ENCODE measurements at regions not wholly inside any gene's neighbourhood (a gene's known extent, or its start where the extent isn't known, plus 50 kb on each side); places are given as distances from the start of the nearest gene placed in this dataset.

- Mint-ChIP-seq H3K9me3 (peaks cover 7% of the 10 kb centered on the region), H3K4me1 (no peaks in the 10 kb centered on the region), H3K36me3 (ENCODE audit: low read depth) (no peaks in the 10 kb centered on the region), H3K27ac (ENCODE audit: unreplicated experiment) (no peak overlapping the region), H3K27me3 (ENCODE audit: low read depth) (peaks cover 17% of the 10 kb centered on the region), H3K4me3 (no peak overlapping the region)
- no peak for DNase-seq (ENCODE audit: low read depth, low spot score)
- TF ChIP-seq CTCF (conservative IDR thresholded peaks at IDR 0.05) = no peak
These were observed 627.0 kb downstream of the KCNA4 start for GRCh38 chr11:29389793-29390192.

- H3K4me3 Mint-ChIP-seq = no peak overlapping the region
- H3K36me3 Mint-ChIP-seq (ENCODE audit: low read depth) = no peaks in the 10 kb centered on the region
- H3K27me3 Mint-ChIP-seq (ENCODE audit: low read depth) = no peaks in the 10 kb centered on the region
- no peak for DNase-seq (ENCODE audit: low read depth, low spot score)
- H3K9me3 Mint-ChIP-seq = peaks cover 17% of the 10 kb centered on the region
- no peak overlapping the region for H3K27ac Mint-ChIP-seq (ENCODE audit: unreplicated experiment)
- H3K4me1 Mint-ChIP-seq = no peaks in the 10 kb centered on the region
- no peak for TF ChIP-seq CTCF (conservative IDR thresholded peaks at IDR 0.05)
These were observed 643.1 kb downstream of the KCNA4 start for GRCh38 chr11:29373725-29374124.

GRCh38 chr11:29368126-29368525 lies 648.7 kb downstream of the KCNA4 start:
- peaks cover 4% of the 10 kb centered on the region for H3K9me3 Mint-ChIP-seq
- DNase-seq (ENCODE audit: low read depth, low spot score) = no peak
- no peak overlapping the region for H3K4me3 Mint-ChIP-seq
- no peak overlapping the region for H3K27ac Mint-ChIP-seq (ENCODE audit: unreplicated experiment)
- H3K4me1 Mint-ChIP-seq = no peaks in the 10 kb centered on the region
- peaks cover 15% of the 10 kb centered on the region for H3K27me3 Mint-ChIP-seq (ENCODE audit: low read depth)
- no peak for TF ChIP-seq CTCF (conservative IDR thresholded peaks at IDR 0.05)
- H3K36me3 Mint-ChIP-seq (ENCODE audit: low read depth) = no peaks in the 10 kb centered on the region

GRCh38 chr11:29364006-29364405 lies 652.8 kb downstream of the KCNA4 start:
- H3K27ac Mint-ChIP-seq (ENCODE audit: unreplicated experiment) = no peak overlapping the region
- no peak for DNase-seq (ENCODE audit: low read depth, low spot score)
- no peaks in the 10 kb centered on the region for H3K36me3 Mint-ChIP-seq (ENCODE audit: low read depth)
- H3K4me1 Mint-ChIP-seq = no peaks in the 10 kb centered on the region
- TF ChIP-seq CTCF (conservative IDR thresholded peaks at IDR 0.05) = no peak
- H3K4me3 Mint-ChIP-seq = no peak overlapping the region
- H3K9me3 Mint-ChIP-seq = no peaks in the 10 kb centered on the region
- peaks cover 15% of the 10 kb centered on the region for H3K27me3 Mint-ChIP-seq (ENCODE audit: low read depth)

- H3K4me1 Mint-ChIP-seq = no peaks in the 10 kb centered on the region
- no peak for TF ChIP-seq CTCF (conservative IDR thresholded peaks at IDR 0.05)
- H3K36me3 Mint-ChIP-seq (ENCODE audit: low read depth) = no peaks in the 10 kb centered on the region
- DNase-seq (ENCODE audit: low read depth, low spot score) = no peak
- H3K27me3 Mint-ChIP-seq (ENCODE audit: low read depth) = peaks cover 15% of the 10 kb centered on the region
- no peak overlapping the region for H3K27ac Mint-ChIP-seq (ENCODE audit: unreplicated experiment)
- no peak overlapping the region for H3K4me3 Mint-ChIP-seq
- no peaks in the 10 kb centered on the region for H3K9me3 Mint-ChIP-seq
These were observed 655.5 kb downstream of the KCNA4 start for GRCh38 chr11:29361369-29361768.

- Mint-ChIP-seq H3K36me3 (ENCODE audit: low read depth) (no peaks in the 10 kb centered on the region), H3K27me3 (ENCODE audit: low read depth) (no peaks in the 10 kb centered on the region), H3K27ac (ENCODE audit: unreplicated experiment) (no peak overlapping the region), H3K4me1 (no peaks in the 10 kb centered on the region), H3K9me3 (no peaks in the 10 kb centered on the region), H3K4me3 (no peak overlapping the region)
- no peak for TF ChIP-seq CTCF (conservative IDR thresholded peaks at IDR 0.05)
- no peak for DNase-seq (ENCODE audit: low read depth, low spot score)
These were observed 663.0 kb downstream of the KCNA4 start for GRCh38 chr11:29353833-29354232.
